ENCODE measurements at regions not wholly inside any gene's neighbourhood (a gene's known extent, or its start where the extent isn't known, plus 50 kb on each side); places are given as distances from the start of the nearest gene placed in this dataset.

DNA sequence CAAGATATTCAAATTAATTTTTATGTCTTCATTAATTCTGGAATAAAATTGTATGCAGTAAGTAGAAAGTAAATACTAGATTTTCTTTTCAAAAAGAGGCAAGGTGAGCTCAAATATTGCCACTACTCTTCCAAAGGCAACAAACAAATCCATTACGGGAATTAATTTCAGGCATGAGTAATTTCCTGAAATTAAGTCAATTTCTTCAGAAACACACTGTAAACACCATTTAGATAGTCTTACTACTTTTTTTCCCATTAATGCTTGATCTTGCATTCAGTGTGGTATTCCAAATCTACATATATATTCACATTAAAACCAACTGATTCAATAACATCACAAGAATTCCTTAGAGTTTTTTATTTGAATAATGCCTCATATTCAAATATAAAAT, 1274.0 kb upstream of the CRIM1 start:
- TF ChIP-seq, protein P1, sequence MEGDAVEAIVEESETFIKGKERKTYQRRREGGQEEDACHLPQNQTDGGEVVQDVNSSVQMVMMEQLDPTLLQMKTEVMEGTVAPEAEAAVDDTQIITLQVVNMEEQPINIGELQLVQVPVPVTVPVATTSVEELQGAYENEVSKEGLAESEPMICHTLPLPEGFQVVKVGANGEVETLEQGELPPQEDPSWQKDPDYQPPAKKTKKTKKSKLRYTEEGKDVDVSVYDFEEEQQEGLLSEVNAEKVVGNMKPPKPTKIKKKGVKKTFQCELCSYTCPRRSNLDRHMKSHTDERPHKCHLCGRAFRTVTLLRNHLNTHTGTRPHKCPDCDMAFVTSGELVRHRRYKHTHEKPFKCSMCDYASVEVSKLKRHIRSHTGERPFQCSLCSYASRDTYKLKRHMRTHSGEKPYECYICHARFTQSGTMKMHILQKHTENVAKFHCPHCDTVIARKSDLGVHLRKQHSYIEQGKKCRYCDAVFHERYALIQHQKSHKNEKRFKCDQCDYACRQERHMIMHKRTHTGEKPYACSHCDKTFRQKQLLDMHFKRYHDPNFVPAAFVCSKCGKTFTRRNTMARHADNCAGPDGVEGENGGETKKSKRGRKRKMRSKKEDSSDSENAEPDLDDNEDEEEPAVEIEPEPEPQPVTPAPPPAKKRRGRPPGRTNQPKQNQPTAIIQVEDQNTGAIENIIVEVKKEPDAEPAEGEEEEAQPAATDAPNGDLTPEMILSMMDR (IDR thresholded peaks at IDR 0.05) = no peak
- TF ChIP-seq POLR2A (IDR thresholded peaks at IDR 0.05) = no peak

Measured in uterus (tissue), 2 donors.